NCI-H446 treated with DMSO at 0.1 percent for 48 hours (cell line): ENCODE measurements at regions not wholly inside any gene's neighbourhood (a gene's known extent, or its start where the extent isn't known, plus 50 kb on each side); places are given as distances from the start of the nearest gene placed in this dataset.
"Not testable (repeated sequence)": the region's sequence is repeated elsewhere in the genome, so short reads cannot be mapped to it uniquely, and the experiment has no call there.

Source experiments
- DNase-seq: peaks from one replicate; lab custom pipeline; 2025; lab: John Stamatoyannopoulos, UW

DNA sequence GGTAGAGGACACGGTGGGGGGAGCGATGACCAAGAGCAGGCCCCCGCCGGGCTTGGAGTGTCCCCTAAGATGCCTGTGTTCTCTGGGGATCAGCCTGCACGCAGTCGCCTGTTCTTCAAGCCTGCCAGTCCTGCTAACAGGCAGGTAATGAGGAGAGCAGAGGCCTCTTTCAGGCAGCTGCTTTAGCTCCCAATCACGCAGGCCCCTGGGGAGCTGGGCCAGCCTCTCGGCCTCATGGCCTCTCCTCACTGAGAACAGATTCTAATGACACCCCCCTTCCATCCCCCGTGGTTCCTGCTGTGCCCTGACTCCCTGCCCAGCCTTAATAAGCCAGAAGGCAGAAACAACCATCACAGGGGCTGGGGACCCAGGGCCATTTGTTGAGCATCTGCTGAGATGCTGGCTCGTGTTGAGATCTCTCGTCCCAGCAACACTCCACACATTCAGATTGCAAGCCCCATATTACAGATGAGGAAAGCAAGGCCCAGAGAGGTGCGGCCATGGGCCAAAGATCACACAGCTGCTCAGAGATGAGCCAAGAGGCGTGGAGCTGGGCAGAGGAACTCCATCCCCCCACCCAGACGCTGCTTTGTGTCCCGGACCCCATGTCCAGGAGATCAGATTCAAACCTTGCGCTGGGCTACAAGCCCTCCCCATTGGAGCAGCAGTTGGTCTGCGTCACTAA is 71.6 kb upstream of the CASZ1 start:
- peak; percentile 32 for DNase-seq

DNA sequence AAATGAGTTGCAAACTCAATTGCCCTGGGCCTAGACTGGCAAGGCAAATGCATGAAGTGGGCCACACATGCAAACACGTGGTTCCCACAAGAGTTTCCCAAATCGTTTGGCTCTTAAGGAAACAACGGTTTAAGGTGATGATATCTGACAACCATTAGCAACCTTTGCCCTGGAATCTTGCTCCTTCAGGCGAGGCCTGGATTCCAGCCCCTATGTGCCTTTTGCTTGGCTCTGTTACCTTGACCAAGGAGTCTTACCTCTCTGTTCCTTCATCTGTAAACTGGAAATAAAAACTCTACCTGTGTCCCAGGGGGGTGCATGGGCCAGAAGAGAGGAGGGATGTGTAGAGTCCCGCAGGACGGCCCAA is 72.1 kb upstream of the CASZ1 start:
- no peak for DNase-seq

DNA sequence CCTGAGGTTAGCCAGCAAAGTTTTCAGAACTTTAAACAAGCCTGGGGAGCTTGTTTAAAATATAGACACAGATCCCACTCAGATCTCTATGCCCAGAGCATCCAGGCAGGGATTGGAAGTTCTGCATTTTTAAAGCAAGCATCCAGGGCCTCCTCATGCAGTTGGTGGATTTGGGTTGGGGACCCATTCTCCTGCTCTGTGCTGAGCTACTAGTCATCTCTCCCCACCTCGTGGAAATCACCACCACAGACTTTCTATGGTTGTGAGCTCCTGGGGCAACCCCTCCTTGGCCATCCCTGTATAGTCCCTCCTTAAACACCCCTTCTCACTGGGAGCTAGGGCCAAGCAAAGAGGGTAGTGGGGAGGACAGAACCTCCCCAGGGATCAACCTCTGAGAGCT is 73.5 kb upstream of the CASZ1 start:
- DNase-seq, result no peak

DNA sequence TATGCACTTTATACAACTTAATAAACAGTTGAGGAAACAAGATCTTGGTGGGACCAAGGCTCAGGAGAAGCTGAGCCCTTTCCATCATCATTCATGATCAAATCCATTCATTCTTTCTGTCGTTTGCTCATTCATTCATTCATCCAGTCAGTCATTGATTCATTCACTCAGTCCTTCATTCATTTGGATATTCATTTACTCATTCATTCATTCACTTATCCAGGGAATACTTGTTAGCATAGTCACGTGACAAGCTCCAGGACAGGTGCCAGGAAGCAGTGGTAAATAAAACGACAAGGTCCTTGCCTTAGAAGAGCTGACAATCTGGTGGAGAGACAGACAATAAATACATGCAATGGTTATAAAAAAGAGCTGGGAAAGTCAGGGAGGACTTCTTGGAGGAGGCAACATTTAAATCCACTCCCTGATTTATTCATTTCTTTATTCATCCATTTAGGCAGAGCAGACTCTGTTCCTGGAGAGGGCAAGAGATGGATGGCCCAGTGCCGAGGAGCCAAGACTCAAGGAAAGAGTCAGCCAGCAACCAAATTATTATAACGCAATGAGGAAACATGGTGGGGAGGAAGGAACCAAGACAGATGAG is 74.1 kb upstream of the CASZ1 start:
- DNase-seq, result no peak

DNA sequence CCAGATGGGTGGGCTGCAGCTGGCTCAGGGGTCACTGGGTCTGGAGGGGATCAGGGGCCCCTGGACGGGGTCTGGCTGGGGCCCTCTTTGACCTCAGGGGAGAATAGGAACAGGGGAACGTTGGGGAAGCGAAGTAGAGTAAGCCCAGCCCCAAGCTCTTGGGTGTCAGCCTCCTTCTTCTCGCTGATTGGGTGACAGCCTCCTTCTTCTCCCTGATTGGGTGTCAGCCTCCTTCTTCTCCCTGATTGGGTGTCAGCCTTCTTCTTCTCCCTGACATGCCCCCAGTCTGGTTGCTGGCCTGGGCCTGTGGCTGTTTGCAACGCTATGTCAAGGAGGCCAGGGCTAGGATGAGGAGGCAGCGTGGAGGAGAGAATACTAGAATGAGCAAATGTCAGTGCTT is 76.7 kb upstream of the CASZ1 start:
- no peak for DNase-seq

DNA sequence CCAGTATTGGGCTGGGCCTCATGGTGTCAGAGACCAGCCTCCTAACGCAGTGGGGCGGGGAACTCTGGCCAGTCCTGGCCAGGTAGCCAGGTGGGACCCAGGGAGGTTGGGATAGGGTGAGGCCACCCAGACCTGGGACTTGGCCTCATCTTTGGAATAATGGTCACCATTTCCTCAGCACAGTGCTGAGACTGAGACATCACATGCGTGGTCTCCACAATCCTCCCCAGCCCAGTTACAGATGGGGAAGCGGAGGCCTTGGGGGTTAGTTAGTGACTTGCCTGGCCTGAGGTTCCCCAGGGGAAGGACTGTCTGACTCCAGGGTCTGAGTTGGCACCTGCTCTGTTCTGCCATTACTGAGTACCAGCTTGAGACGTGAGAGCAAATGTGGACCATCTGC is 77.9 kb upstream of the CASZ1 start:
- DNase-seq, result no peak

DNA sequence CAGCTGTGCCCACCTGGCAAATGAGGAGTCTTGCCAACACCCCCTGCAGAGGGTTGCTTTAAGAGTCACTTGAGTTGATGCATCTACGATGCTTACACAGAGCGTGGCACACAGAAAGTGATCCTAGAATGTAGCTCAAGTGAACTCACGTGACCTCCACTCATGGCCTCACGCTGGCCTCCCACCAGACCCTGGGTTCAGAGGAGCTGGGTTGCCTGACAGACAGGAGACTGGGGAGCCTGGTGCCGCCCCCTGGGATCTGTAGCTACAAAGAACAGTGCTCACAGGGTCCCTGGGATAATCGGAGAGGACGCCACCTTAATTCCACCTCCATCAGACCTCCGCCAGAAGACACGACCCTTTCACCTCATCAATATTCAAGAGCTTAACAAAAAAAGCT is 81.4 kb upstream of the CASZ1 start:
- DNase-seq, result no peak

DNA sequence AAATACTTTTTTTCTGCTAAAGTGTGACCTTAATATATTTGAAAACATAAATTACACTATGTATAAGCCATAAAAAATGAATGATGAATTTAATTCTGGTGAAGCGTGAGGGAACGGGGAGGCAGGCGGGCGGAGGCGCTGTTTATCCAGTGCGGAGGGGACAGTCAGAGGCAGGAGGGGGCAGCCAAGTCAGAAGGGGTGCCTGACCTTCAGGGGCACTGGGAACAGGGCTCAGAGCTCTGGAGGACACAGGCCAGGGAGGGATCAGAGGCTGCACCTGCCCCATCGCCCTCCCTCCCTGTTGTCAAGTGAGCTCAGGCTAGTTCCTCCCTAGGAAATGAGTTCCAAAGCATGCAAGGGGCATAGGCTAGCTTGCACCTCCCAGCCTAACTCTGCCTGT is 82.0 kb upstream of the CASZ1 start:
- DNase-seq, result no peak

DNA sequence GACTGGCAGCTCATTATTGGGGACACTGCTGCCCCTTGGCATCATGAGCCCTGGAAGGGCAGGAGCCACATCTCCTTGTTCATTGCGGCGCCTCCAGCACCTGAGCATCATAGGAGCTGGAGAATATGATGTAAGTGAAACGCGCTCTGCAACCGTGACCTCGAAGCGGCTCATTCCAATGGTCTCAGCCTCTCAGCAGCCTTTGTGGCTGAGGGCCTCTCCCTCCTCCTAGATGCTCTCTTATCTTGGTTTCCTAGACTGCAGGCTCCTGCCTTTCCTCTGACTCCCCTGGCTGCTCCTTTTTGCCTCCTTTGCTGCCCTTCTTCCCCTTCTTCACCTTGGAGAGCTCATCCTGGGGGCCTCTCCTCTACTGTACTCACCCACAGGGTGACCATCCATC is 83.6 kb upstream of the CASZ1 start:
- DNase-seq, result no peak

DNA sequence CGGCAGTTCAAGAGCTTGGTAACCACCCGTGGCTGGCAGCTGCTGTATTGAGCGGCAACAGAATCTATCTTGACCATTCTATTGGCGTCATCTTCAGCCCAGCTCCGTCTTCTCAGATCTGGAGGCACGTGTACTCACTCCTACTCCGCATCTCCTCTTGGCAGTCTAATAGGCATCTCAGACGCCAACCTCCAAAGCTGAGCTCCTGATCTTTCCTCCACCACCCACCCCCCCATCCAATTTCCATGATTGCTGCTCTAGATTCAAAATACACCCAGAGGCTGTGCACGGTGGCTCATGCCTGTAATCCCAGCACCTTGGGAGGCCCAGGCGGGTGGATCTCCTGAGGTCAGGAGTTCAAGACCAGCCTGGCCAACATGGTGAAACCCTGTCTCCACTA is 84.6 kb upstream of the CASZ1 start:
- DNase-seq, result no peak

DNA sequence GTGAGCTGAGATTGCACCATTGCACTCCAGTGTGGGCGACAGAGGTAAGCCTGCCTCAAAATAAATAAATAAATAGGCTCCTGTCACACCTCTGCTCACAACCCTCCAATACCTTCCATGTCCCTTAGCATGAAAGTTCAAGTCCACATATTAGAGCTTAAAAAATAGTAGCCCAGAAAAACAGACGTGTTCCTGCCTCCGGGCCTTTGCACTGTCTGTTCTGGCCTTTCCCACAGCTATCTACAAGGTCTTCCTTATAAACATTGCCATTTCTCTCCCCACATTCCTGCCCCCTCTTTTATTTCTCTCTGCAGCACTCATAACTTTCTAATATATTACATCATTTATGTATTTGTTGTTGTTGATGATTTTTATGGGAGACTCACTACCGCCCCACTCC is 85.6 kb upstream of the CASZ1 start:
- DNase-seq, result no peak

DNA sequence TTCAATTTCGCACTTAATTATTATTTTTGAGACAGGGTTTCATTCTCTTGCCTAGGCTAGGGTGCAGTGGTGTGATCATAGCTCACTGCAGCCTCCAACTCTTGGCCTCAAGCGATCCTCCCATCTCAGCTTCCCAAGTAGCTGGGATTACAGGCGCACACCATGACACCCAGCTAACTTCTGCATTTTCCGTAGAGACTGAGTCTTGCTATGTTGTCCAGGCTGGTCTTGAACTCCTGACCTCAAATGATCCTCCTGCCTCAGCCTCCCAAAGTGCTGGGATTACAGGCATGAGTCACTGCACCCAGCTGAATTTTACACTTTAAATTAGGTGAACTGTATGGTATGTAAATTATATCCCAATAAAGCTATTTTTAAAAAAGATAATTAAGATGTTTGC is 90.6 kb upstream of the CASZ1 start:
- not testable (repeated sequence) for DNase-seq

DNA sequence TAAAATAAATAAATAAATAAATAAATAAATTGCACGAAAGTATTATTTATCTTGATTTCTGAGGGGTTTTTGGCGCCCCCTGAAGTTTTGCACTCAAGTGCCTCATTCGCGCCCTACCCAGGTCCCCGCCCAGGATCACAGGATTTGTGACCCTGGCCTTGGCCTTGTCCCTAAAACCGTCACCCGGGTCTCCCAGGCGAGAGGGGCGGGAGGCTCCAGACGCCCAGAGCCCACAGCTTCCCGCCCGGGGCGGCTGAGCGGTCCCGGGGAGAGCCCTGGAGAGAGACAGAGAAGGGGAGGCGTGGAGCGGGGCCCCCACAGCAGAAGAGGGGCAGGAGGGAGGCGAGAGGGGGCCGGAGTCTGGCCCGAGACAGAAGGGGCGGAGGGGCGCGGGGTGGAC is 91.8 kb upstream of the CASZ1 start:
- DNase-seq, result no peak

DNA sequence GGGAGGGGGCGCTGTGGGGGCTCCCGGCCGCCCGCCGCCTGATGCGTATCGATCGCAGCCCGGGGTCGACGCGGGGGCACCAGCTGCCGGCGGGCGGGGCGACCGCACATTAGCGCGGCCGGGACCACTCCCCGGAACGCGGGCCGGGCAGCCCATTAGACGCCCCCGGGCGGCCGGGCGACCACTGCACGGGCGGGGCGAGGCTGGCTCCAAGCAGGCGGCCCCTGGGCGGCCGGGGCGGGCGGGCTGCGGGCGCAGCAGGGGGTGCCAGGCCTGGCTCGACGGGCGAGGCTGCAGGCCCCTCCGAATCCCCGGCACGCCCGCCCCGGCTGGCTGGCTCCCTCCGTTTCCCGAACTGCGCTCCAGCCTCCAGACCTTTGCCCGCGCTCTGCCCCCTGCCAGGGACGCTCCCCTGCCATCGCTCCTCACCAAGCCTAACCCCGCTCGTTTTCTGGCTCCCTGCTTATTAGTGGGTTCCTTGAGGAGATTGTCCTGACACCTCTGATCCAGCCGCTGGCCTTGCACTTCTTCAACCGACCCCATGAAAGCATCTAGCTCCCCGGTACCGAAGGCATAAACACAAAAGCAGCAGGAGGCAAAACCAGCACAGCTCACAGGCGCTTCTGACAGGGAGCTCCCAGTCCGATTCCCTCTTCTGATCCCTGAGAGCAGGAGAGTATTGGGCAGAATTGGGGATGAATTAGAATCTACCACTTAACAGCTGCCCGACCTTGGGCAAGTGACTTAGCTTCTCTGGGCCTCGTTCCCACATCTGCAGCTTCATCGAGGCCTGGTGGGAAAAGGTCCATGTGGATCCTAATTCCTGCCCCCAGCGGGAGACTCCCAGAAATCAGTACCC is 92.6 kb upstream of the CASZ1 start:
- DNase-seq, result no peak

DNA sequence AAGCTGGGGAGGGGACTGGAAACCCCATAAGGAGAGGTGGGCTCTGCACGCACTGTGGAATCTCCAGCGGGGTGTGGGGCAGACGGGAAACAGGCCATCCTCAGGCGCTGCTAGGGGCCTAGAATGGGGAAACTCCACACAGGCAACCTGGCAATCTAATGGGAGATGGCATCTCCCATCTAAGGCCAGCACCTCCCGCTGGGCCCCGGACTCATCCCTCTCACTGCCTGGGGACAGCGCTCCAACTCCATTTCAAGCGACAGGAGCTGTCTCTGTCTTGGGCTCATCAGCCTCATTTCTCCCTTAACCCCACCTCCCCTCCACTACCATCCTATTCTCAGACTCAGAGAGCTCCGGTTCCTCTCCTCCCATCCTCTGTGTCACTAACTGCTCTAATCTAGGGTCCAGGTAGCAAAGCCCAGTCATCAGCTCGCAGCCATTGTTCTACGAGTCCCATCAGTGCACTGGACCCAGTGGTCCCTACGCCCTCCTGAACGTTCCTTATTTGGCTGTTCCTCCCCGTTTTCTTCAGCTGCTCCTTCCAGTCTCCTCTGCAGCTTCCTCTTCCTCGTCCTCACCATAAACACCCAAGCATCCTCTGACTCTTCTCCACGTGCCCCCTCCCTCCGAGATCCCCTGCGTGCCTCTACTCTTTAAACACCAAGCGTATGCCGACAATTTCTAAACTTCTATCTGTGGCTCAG is 93.4 kb upstream of the CASZ1 start:
- no peak for DNase-seq

DNA sequence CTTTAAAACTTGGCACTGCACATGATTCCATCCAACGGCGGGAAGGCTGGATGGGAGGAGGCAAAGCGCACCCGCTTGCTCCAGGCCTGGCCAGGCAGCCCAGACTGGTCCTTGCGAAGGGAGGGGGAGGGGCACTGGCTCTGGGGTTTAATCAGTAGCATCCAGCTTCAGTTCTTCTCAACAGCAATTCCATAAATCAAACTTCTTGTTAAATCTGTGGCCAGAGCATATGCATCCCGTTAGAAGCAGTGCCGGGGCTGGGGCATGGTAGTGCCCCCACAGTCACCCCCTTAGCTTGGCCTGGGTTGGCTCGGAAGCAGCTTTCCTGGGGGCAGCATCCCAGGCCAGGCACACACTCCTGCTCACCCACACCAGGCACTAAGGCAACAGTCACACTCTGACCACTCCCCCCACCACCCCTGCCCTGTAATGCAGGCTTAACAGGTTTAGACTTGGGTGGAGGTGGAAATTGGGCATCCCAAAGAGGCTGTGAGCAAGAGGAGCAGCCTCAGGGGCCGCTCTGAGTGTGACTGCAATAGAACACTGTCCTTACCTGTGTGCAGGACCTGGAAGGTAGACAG is 94.1 kb upstream of the CASZ1 start:
- DNase-seq, result no peak

DNA sequence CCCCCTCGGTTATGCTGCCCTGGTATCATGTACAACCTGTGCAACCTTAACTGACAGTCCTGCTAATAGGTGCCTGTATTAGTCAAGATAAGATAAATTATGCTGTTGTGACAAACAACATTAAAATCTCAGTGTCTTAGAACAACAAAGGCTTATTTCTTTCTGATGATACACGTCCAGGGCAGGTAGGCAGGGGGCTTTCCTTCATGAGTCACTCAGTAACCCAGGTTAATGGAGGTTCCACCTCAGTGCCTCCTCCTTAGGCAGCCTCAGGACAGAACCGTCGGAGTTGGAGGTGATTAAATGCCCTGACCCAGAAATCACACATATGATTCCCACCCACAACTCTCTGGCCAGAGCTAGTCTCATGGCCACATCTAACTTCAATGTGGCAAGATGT is 94.6 kb upstream of the CASZ1 start:
- no peak for DNase-seq

DNA sequence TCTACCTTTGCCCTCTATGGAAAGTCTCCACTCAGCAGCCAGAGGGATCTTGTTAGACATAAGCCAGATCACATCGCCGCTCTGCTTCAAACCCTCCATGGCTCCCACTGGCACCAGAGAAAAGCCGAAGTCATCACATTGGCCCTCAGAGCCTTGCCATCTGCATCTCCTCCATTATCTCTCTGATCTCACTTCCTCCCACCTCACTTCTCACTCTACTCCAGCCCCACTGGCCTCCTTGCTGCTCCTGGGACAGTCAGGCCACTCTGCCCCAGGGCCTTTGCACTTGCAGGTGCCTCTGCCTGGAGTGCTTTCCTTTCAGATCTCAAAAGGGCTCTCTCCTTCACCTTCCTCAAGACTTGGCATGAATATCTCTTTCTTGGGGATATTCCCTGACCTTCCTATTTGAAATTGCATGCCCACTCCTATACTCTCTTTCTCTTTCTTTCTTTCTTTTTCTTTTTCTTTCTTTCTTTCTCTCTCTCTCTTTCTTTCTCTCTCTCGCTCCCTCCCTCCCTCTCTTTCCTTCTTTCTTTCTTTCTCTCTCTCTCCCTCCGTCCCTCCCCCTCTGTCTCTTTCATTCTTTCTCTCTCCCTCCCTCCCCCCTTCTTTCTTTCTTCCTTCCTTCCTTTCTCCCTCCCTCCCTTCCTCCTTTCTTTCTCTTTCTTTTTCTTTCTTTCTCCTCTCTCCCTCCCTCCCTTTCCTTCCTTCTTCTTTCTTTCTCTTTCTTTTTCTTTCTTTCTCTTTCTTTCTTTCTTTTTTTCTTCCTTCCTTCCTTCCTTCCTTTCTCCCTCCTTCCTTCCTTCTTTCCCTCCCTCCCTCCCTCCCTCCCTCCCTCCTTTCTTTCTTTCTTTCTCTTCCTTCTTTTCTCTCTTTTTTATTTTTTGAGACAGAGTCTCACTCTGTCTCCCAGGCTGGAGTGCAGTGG is 96.0 kb upstream of the CASZ1 start:
- no peak for DNase-seq

DNA sequence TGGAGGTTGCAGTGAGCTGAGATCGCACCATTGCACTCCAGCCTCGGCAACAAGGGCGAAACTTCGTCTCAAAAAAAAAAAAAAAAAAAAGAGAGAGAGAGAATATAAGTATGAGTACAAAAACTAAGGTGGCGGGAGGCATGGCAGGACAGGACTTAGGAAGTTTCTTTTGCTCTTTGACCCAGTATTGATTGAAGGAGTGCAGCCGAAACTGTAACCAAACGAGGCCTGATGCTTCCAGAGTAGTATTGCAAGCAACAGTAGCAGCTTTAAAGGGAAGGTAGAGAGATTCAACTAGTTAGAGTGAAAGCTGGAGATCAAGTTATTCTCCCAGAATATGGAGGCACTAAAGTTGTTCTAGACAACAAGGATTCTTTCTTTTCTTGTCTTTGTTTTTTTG is 99.2 kb upstream of the CASZ1 start:
- no peak for DNase-seq

DNA sequence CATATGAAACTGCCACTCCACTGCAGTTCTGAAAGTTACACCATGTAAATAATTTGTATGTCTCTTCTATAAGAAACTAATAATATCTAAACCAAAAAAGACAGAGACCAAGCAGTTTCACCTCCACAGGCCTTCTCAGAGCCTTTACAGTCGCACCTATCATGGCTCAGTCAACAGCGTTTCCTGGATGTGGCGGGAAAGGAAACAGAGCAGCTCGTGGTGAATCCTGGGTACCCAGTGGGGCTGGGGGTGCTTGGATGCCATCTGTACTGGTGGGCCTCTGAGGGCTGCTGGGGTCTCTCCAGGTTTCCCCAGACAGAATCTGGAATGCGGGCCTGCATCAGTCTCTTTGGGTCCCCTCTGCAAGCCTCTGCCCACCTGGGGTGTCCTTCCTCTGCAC is 100.2 kb upstream of the CASZ1 start:
- no peak for DNase-seq

DNA sequence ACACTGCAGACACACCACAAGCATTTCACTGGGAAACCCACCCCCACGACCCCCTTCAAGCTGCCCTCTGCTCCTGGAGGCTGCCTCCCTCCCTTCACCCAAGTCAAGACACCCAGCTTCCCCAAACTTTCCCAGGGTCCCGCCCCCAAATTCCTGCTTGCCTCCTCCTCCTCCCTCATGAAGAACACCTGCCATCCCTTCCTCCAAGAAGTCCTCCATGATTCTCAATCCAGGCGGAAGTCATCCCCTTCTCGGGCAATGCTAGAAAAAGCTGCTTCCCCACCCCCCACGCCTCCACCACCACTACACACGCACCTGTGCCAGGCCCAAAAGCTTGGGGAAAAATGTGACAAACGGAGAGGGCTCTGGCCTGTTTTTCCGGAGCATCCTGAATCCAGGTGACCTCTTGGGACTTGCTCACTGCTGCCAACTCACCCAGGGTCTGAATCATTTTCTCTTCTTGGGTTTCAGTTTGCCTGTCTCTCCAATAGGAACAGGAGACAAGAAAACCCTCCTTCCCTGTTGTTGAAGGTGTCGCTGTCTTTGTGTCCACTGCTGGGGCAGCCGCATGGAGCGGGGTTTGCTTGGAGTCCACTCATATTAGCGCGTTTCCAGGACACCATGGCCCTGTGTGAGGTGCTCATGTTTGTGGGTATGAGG is 101.0 kb upstream of the CASZ1 start:
- DNase-seq, result no peak
